ENCODE measurements at regions not wholly inside any gene's neighbourhood (a gene's known extent, or its start where the extent isn't known, plus 50 kb on each side); places are given as distances from the start of the nearest gene placed in this dataset.
"Not testable (repeated sequence)": the region's sequence is repeated elsewhere in the genome, so short reads cannot be mapped to it uniquely, and the experiment has no call there.

- intact Hi-C loops (cut with DNase I): no loop called here
- WGBS, 3 donors: 94 to 97% (median 95%) methylated on average over 7 of the region's 7 CpGs
- Histone ChIP-seq H3K9me3 (no peaks in the 10 kb centered on the region), H3K27ac (no peak overlapping the region), H3K4me1 (ENCODE audit: insufficient read depth) (no peaks in the 10 kb centered on the region), H3K27me3 (no peaks in the 10 kb centered on the region), H3K4me3 (no peak overlapping the region), H3K36me3 (no peaks in the 10 kb centered on the region)
- TF ChIP-seq POLR2A (IDR thresholded peaks at IDR 0.05) (no peak), CTCF (IDR thresholded peaks at IDR 0.05) (no peak), EP300 (IDR thresholded peaks at IDR 0.05) (no peak)
- no peak for DNase-seq
Measured at GRCh38 chr7:69109879-69110278, 488.4 kb upstream of the AUTS2 start.

- DNase-seq: peak in 3 of 5 donors; percentile 18 to 24 (median 20)
- H3K36me3 ChIP-seq: no peaks in the 10 kb centered on the region
- no peak overlapping the region for H3K4me3 ChIP-seq
- H3K9me3 ChIP-seq: no peaks in the 10 kb centered on the region
- intact Hi-C loops (cut with DNase I): no loop called here
- no peaks in the 10 kb centered on the region for H3K4me1 ChIP-seq (ENCODE audit: insufficient read depth)
- H3K27ac ChIP-seq: no peak overlapping the region
- 36 to 53% (median 48%) methylated on average over 10 of the region's 10 CpGs for WGBS, 3 donors
- H3K27me3 ChIP-seq: no peaks in the 10 kb centered on the region
- no peak for TF ChIP-seq CTCF (IDR thresholded peaks at IDR 0.05)
- no peak for TF ChIP-seq POLR2A (IDR thresholded peaks at IDR 0.05)
- TF ChIP-seq EP300 (IDR thresholded peaks at IDR 0.05): no peak
Measured at GRCh38 chr7:69110450-69111050, 487.7 kb upstream of the AUTS2 start.

DNA sequence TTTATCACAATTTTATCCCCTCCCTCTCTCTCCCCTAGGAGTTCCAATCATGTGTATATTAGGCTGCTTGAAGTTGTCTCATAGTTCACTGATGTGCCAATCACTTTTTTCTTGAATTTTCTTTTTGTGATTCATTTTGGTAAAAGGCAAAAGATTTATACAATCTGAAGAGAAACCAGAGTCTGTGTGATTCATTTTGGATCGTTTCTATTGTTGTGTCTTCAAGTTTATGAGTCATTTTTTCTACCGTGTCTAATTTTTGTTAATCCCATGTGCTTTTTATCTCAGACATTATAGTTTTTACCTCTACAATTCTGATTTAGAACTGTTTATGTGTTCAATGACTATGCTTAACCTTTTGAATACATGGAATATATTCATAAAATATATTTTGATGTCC, 483.9 kb upstream of the AUTS2 start:
- intact Hi-C loops (cut with DNase I): no loop called here
- no peak overlapping the region for H3K4me3 ChIP-seq
- DNase-seq: no peak
- no peaks in the 10 kb centered on the region for H3K27me3 ChIP-seq
- no peaks in the 10 kb centered on the region for H3K4me1 ChIP-seq (ENCODE audit: insufficient read depth)
- H3K36me3 ChIP-seq: no peaks in the 10 kb centered on the region
- WGBS, 3 donors: 13 to 20% (median 14%) methylated on average over 2 of the region's 2 CpGs
- H3K9me3 ChIP-seq: no peaks in the 10 kb centered on the region
- TF ChIP-seq CTCF (IDR thresholded peaks at IDR 0.05) (no peak), EP300 (IDR thresholded peaks at IDR 0.05) (no peak), POLR2A (IDR thresholded peaks at IDR 0.05) (no peak)
- no peak overlapping the region for H3K27ac ChIP-seq

DNA sequence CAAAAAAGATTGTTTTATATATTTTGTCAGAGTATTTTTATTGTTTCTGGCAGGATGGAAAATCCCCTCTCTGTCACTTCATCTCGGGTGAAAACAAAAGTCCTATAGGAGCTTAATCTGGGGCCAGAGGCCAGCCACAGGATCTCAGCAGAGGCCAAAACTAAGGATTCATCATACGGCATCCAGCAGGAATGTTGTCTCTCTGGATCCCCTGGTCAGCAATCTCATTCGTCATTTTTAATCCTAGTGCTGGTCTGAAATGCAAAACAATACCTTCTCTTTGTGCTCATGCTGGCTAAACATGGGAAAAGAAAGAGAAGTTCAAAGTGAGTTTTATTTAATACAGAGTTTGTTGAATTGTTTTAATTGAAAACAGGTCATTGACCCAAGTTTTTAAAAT, 482.5 kb upstream of the AUTS2 start:
- intact Hi-C loops (cut with DNase I): no loop called here
- no peak overlapping the region for H3K4me3 ChIP-seq
- H3K36me3 ChIP-seq: no peaks in the 10 kb centered on the region
- no peaks in the 10 kb centered on the region for H3K27me3 ChIP-seq
- TF ChIP-seq POLR2A (IDR thresholded peaks at IDR 0.05) (no peak), EP300 (IDR thresholded peaks at IDR 0.05) (no peak), CTCF (IDR thresholded peaks at IDR 0.05) (no peak)
- H3K27ac ChIP-seq: no peak overlapping the region
- 5 to 20% (median 6%) methylated on average over 3 of the region's 3 CpGs for WGBS, 3 donors
- no peaks in the 10 kb centered on the region for H3K9me3 ChIP-seq
- no peak for DNase-seq
- H3K4me1 ChIP-seq (ENCODE audit: insufficient read depth): no peaks in the 10 kb centered on the region

GRCh38 chr7:69116196-69116595, 482.1 kb upstream of the AUTS2 start:
- WGBS, 3 donors: 72 to 80% (median 72%) methylated on average over 4 of the region's 4 CpGs
- H3K27me3 ChIP-seq; H3K36me3 ChIP-seq; DNase-seq; intact Hi-C loops (cut with DNase I); H3K4me1 ChIP-seq (ENCODE audit: insufficient read depth); H3K27ac ChIP-seq; H3K9me3 ChIP-seq; H3K4me3 ChIP-seq: not testable (repeated sequence)

All from ovary (tissue), 7 donors.